ENCODE measurements at regions not wholly inside any gene's neighbourhood (a gene's known extent, or its start where the extent isn't known, plus 50 kb on each side); places are given as distances from the start of the nearest gene placed in this dataset.

DNA sequence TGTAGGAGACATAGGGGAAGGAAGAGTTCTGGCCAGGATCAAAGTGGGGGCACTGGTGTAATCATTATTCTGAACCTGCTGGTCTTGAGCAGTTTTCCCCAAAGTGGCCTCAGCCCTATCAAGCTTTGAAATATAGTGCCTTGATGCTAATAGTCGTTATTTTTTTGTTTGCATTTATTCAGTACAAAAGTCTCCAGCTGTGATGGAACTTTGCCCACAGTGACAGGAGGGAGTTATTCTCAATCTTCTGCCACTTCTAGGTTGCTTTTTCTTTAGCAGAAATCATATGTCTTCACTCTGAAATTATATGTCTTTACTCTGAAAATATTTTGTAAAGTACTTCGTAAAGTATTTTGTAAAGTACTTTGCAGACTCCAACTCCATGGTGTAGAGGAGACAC, 93.1 kb downstream of the FAT3 start:
- no peak for DNase-seq (ENCODE audit: low read depth, low spot score)

DNA sequence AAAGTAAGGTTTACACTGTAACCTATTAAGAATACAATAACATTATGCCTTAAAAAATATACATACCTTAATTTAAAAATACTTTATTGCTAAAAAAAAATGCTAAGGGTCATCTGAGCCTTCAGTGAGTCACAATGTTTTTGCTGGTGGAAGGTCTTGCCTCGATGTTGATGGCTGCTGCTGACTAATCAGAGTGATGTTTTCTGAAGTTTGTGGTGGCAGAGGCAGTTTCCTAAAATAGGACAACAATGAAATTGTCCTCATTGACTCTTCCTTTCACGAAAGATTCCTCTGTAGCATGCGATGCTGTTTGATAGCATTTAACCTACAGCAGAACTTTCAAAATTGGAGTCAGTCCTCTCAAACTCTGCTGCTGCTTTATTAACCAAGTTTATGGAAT, 97.6 kb downstream of the FAT3 start:
- no peak for DNase-seq (ENCODE audit: low read depth, low spot score)

DNA sequence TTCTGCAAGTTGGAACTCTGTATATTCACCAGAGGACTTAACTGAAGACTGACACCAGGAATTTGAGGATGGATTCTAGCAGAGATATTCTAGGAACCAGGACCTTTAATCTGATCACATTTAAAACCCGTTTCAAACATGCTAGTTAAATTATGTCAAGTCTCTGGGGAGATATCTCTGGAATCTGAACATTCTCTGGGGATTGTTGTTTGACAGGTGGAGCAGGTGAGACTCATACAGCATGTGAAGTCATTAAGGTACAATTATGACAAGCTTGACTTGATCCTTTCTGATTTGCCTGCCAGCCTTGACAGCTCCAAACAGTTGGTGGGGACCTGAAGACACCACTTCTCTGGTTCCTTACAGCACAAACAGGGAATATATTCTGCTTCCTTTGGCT, 100.3 kb downstream of the FAT3 start:
- DNase-seq (ENCODE audit: low read depth, low spot score) = no peak

DNA sequence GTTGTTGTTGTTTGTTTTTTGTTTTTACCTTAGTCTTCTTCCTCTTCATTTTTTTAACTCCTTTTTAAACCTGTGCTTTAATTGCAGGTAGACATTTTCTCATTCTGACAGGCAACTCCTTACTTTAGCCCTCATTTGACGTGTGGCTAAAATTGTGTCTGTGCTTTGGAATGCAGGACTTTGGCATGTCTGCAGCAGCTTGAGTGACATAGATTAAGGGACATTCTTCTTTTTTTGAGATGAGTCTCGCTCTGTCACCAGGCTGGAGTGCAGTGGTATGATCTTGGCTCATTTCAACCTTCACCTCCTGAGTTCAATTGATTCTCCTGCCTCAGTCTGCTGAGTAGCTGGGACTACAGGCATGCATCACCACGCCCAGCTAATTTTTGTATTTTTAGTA, 100.8 kb downstream of the FAT3 start:
- no peak for DNase-seq (ENCODE audit: low read depth, low spot score)

DNA sequence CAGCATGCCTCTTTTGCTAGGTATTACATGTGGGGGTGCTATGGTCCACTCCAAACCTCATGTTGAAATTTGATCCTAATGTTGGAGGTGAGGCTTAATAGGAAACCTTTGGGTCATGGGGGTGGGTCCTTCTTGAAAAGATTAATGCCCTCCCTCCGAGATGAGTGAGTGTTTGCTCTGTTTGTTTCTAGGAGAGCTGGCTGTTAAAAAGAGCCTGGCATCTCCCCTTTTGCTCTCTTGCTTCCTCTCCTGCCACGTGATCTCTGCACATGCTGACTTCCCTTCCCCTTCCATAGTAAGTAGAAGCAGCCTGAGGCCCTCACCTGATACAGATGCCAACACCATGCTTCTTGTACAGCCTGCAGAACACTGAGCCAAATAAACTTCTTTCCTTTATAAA, 104.5 kb downstream of the FAT3 start:
- DNase-seq (ENCODE audit: low read depth, low spot score) = peak; percentile 45

DNA sequence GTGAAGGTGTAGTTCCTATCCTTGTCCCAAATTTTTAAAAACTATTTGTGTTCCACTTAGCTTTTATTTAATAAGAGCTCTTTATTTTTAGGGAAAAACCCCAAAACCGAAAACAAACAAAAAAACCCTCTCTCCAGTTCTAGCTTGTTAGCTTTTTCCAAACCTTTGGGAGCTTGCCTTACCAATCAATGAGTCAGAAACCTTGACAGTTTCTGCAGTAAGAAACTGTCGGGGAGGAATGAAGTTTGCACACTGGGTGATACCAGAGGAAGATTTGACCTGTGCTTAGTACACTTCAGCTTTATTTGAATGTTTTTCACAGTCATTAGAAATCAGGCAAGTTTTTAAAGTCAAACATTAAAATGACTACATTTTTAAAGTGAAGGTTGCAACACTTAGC, 105.0 kb downstream of the FAT3 start:
- DNase-seq (ENCODE audit: low read depth, low spot score) = no peak

DNA sequence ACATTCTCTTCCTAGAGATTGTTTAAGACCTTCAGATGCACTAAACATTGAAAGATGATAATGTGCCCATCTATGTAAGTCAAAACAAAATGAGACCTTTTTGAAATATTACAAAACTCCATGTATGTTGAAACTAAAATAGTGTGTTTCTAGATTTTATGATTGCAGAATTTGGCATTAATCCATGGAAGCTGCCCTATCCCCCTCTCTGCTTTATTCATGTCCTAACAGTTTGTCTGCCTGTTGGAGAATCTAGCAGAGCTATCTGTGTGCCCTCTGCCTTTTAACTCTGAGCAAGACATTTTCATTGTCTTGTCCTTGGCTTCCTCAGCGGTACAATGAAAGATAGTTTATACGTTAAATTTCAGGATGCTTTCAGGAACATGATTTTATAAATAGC, 105.5 kb downstream of the FAT3 start:
- DNase-seq (ENCODE audit: low read depth, low spot score) = no peak

DNA sequence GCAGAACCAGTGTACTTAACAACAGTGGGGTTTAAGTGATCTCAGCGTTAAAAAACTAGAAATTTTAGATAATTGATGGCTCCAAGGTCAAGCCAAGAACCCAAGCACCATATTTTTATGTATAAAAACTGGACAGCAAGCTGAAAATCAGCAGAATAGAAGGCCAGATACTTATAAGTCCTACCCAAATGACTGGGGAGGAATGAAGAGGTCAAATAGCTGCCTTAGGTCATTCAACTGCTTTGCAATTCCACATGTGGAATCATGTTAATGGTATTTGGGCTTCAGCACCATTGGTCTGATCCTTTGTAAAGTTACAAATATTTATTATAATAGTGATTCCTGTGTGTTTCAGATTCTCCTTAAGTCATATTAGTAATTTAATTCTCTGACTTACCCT, 108.4 kb downstream of the FAT3 start:
- DNase-seq (ENCODE audit: low read depth, low spot score) = no peak

DNA sequence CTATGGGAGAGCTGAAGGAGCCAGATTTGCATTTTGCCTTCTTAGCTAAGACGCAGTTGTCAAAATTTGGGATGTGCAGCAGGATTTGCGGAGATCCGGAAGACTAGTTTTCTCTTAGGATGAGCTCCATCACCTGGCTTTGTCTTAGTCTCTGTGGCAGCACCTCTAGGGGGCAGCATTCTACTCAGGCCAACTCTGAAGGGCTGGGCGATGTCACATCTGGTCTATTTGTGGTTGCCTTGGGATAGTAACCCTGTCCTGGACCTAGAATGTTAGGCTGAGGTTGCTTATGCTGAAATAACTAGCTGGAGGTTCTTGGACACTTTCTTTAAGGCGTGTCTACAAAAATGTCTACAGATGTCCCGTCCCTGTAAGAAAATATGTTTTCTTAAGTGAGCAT, 116.2 kb downstream of the FAT3 start:
- peak; percentile 42 for DNase-seq (ENCODE audit: low read depth, low spot score)

DNA sequence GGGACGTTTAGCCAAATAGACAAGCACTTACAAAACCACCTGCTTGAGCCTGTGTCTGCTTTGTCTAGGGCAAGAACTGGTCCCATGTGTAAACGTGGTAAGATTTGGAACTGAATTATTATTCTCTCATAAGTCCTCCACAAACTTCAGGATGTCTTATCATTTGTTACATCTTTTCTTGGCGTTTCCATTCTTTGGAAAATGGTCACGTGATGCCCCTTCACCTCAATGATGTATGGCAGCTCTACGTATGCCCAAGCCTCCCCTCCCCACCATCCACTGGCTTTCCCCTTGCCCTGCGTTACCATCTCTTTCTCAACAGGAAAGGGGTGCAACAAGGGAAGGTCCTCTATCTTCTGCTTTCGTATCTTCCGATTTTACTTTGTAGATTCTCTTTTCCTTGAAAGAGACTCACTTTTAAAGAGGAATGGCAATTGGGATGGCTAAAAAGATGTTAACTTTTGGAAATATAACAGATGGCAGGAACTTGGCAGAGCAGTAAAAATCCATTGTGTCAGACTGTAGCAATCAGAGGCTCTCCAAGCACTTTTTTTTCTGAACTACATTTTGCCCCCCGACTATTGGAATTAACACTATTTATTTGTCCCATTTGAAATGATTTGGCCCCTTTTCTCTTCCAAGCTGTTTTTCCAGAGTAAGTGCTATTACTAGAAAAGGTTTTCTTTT, 117.6 kb downstream of the FAT3 start:
- no peak for DNase-seq (ENCODE audit: low read depth, low spot score)

DNA sequence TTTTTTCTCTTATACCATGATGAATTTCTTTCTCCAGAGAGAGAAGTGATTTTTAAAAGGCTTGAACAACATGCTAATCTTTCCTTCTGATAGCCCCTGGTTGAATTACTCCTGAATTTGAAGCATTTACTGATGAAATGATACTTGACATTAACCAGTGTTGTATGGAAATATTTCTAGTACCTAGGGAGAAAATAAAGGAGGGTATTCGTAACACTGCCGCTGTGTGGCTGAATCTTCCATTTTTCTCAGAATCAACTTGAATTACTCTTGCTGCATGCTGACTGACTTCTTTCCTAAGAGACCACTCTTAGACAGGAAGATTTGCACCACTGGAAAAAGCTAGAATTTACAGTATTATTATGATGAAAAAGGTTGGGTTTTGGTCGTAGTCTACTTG, 118.3 kb downstream of the FAT3 start:
- DNase-seq (ENCODE audit: low read depth, low spot score) = no peak

DNA sequence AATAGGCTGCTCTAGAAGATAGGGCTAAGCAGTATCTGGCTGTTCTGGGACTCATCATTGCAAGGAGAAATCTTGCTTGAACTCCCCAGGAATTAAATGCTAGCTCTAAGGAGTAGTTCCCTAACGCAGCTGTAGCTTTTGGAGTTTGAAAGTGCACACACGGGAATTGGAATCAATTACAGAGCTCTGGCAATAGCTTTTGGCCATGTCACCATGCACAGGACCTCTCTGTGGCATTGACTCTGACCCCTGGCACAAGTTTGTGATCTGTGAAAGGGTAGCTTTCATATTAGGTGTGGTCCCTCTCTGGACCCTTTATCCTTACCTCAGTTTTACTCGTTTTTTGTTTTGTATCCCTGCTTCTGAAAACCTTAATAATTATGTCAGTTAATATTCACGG, 121.6 kb downstream of the FAT3 start:
- no peak for DNase-seq (ENCODE audit: low read depth, low spot score)

DNA sequence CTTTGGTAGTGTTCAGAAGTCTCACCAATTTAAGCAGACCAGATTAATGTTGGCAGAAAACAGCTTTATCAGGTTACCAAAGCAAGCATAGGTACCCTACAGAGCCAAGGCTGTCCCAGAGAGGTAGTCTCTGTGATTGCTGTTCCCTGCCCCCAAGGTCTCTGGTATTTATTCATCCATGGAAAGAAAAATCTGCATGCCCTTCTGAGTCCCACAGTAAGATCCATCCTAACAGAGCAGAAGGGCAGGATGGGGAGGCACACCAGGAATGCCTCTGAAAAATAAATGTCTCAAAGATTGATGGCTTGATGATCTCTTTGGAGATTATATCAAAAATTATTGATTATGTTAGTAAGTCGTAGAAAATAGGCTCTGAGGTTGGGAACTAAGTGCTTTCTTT, 122.8 kb downstream of the FAT3 start:
- DNase-seq (ENCODE audit: low read depth, low spot score) = no peak

DNA sequence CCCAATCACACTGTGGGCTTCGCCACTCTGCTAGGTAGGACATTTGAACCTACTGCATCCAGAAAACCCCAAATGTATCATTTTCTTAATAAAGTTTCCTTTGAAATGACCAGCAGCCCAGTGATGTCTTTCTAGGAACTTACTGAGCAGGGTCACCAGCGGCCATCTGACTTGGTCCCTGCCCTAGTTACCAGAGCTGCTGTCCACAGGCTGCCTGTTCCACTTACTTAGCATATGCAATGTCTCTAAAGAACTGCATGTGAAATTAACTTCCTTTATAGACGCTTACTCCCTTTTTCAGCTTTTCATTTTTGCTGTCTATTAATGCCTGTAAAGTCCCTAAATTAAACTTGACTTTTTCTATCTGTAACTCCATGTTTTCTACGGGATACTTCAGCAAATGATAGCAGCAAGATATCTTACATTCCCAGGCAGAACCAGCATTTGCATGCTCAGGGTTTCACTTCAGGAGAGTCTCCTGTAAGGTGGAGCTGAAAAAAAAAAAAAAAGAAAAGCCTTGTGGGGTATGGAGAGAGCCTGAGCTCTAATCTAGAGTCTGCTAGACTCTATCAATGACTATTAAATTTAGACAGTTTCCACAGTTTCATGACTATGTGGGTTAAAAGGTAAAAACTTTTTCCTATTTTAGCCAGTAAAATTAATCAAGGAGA, 125.0 kb downstream of the FAT3 start:
- no peak for DNase-seq (ENCODE audit: low read depth, low spot score)

DNA sequence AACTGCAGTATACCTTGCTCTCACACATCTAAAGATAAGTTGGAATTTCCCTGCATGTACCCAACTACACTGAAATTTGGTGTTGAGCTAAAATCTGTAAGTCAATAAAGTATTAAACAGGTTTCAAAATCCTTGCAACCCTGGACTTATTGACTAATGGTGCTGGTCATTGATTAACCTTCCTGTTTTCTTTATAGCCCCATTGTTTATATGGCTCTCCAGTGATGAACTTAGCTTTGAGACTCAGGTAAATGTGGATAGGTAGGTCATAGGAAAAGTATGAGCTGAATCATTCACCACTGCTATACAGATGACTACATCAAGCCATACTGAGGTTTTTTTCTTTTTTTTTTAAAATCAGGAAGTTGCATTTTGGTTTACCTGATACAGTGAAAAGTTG, 132.7 kb downstream of the FAT3 start:
- no peak for DNase-seq (ENCODE audit: low read depth, low spot score)

DNA sequence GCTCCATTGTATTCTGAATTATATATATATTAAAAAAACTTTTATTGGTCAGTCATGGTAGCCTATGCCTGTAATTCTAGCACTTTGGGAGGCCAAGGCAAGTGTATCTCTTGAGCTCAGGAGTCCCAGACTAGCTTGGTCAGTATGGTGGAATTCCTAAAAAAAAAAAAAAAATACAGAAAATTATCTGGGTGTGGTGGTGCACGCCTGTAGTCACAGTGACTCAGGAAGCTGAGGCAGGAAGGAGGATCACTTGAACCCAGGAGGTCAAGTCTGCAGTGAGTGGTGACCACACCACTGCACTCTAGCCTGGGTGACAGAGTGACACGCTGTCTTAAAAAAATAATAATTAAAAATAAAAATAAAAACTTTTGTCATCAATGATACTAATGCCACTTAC, 133.2 kb downstream of the FAT3 start:
- no peak for DNase-seq (ENCODE audit: low read depth, low spot score)

DNA sequence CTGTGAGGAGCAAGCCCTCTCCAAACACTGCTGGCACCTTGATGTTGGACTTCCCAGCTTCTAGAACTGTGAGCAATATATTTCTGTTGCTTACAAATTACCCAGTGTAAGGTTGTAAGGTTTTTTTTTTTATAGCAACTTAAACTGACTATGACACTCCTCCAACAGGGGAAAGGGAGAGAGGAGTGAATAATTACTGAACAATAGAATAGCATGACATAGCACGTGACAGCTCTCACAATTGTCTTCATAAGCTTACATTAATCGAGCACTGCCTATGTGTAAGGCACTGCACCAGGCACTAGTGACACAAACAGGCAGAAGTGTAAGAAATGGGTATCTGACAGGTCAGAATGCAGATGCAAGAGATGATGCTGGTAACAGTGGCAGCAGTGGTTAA, 136.9 kb downstream of the FAT3 start:
- DNase-seq (ENCODE audit: low read depth, low spot score) = no peak

DNA sequence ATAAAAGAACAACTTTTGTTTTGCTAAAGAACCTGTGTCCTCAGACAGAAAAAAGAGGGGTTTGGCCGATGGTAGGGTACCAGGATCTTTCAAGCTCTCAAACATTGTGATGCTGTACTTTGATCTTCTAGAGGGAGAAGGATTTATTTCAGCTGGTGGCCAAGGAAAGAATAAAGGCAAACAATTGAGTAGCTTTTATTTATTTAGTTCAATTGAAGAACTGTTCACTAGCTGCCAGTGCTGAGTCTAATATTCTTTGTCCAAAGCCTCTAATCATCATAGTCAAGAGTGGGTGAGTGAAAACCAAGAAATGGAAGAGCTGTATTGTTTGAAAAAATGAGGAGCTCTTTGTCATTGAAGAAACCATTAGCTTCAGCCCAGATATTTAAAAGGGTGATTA, 138.4 kb downstream of the FAT3 start:
- no peak for DNase-seq (ENCODE audit: low read depth, low spot score)

DNA sequence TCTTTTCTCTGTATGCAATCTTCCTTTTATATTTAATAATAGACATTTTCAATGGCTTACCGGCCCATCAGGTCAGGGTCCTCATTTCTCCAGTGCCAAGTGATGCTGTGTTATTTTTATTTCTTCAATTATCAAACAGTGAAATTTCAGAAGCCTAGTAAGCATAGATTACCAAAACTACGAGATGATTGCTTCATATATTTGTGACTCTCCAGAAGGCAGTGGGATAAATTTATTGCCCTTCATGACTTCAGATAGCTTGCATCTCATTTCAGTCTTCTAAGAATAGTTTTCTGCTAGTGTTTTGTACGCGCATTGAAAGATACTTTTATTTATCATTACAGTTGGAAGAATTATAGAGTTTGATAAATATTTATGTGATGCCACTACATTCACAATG, 139.6 kb downstream of the FAT3 start:
- DNase-seq (ENCODE audit: low read depth, low spot score) = no peak

DNA sequence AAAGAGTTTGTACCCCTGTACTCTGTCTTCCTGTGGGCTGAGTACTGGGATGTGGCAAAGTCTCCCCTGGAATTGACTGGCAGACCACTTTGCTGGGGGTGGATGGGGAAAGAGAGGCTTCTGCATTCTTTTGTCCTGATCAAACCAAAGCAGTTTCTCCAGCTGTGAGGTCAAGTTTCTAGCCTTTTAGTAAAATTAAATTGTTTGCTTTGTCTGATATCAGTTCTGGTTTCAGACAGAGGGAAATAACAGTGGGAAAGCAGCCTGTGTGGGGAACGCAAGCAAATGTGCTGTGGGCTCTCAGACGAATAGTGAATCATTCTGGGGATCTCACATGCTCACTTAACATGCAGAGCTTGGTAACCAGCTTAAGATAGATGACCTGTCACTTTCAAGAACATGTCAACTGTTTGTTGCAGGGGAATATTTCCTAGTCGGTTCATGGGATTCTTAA, 151.6 kb downstream of the FAT3 start:
- DNase-seq (ENCODE audit: low read depth, low spot score) = no peak

DNA sequence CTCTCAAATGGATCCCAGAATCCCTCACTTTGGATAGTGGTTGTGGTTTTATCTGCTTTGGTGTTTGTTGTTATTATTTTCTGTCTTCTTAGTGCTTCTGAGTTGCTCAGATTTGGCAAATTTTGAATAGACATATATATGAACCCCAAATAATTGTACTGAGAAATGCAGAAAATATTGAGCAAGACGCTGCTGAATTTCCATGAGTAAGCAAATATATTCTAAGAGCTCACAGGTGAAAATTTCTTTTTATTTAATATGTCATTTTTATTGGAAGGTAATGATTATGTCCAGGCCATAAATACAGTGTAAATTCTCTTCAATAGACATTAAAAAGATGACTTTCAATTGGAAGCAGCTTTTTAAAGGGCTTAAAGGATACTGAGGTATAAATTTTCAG, 152.1 kb downstream of the FAT3 start:
- no peak for DNase-seq (ENCODE audit: low read depth, low spot score)

DNA sequence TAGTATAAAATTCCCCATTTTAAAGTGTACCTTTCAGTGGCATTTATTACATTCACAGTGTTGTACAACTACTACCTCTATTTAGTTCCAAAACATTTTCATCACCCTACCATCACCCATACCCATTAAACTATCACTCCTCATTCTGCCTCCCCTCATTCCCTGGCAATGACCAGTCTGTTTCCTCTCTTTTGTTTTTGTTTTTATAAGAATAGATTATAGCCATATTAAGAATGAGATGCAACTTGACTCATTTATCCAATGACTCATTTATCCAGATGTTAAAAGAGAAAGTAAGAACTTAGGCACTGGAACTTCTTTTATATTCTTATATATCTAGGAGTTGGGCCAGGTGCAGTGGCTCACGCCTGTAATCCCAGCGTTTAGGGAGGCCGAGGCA, 156.3 kb downstream of the FAT3 start:
- DNase-seq (ENCODE audit: low read depth, low spot score) = no peak

DNA sequence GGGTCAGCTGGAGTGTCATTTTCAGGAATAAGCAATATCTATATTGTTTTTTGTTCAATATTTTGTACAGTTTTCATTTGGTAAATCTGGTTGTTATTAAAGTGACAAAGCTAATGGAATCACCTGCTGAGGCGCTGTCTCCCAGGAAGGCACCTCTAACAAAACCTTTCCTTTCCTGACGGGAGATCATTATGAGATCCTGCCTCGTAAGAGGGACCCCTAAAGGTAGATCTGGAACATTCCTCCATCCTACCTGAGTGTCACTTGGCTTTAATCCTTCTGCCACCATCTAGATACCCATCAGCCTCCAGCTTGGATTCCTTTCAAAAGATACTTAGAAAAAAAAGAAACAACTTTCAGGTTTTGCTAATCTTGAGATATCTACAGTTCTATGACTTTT, 157.7 kb downstream of the FAT3 start:
- DNase-seq (ENCODE audit: low read depth, low spot score) = no peak

DNA sequence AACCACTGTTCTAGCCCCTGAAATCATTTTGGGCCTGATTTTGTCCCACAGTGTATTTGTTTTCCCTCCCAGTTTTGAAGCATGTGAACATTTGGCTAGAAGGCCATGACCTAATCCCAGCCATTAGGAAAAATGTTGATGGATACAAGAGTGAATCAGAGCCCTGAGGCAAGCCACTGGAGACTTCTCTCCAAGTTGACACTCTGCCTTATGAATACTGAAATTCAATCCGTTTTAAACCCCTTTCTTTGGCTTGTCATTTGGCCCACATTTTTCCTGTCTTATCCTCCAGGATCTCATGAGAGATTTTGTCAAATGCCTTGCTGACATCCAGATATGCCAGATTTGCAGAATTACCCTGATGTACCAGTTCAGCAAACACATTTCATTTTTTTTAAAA, 158.8 kb downstream of the FAT3 start:
- no peak for DNase-seq (ENCODE audit: low read depth, low spot score)
